ENCODE measurements at regions not wholly inside any gene's neighbourhood (a gene's known extent, or its start where the extent isn't known, plus 50 kb on each side); places are given as distances from the start of the nearest gene placed in this dataset.

DNA sequence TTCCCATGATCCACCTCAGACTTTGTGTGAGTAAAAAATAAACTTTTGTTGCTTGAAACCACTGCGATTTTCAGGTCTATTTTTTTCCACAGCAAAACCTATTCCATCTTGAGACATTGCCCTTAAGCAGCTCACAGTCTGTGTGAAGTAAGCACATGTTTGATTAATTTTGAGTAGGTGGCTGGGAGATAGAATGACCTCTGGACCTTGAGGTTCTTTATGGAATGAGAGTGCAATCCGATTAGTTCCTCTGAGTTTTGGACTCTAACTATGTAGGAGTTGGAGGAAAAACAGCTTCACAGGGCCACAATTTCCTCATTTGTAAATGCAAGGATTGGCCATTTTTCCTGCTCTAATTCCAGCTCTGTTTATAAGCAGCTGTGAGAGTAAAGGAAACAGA is 234.1 kb upstream of the IGFBP7 start:
- Mint-ChIP-seq H3K9me3 (no peaks in the 10 kb centered on the region), H3K4me3 (no peak overlapping the region), H3K27ac (no peak overlapping the region), H3K27me3 (ENCODE audit: insufficient read depth, low read depth, poor library complexity) (no peaks in the 10 kb centered on the region), H3K36me3 (ENCODE audit: low read depth) (no peaks in the 10 kb centered on the region), H3K4me1 (peaks cover 24% of the 10 kb centered on the region)
- Histone ChIP-seq H3K27ac (ENCODE audit: low read depth) (no peak overlapping the region), H3K4me1 (ENCODE audit: insufficient read depth) (peaks cover 27% of the 10 kb centered on the region), H3K79me2 (replicated peaks; ENCODE audit: insufficient read depth) (no peaks in the 10 kb centered on the region), H4K20me1 (replicated peaks; ENCODE audit: insufficient read depth) (no peaks in the 10 kb centered on the region), H3K27me3 (ENCODE audit: insufficient read depth) (no peaks in the 10 kb centered on the region), H3K4me2 (no peak overlapping the region), H3K36me3 (ENCODE audit: insufficient read depth) (no peaks in the 10 kb centered on the region), H3K4me3 (no peak overlapping the region), H3F3A (replicated peaks; ENCODE audit: low read depth) (no peaks in the 10 kb centered on the region), H3K9me2 (ENCODE audit: insufficient read depth) (no peaks in the 10 kb centered on the region), H2AFZ (peak overlapping the region; percentile 53)
- ATAC-seq (no peak), DNase-seq (ENCODE audit: low spot score) (no peak)
- no peak for TF ChIP-seq EZH2phosphoT487 (IDR thresholded peaks at IDR 0.05; ENCODE audit: unreplicated experiment)
- TF ChIP-seq ZNF331 (CRISPR knock-in tag; IDR thresholded peaks at IDR 0.05; ENCODE audit: low read depth), result no peak
- TF ChIP-seq, protein P1, sequence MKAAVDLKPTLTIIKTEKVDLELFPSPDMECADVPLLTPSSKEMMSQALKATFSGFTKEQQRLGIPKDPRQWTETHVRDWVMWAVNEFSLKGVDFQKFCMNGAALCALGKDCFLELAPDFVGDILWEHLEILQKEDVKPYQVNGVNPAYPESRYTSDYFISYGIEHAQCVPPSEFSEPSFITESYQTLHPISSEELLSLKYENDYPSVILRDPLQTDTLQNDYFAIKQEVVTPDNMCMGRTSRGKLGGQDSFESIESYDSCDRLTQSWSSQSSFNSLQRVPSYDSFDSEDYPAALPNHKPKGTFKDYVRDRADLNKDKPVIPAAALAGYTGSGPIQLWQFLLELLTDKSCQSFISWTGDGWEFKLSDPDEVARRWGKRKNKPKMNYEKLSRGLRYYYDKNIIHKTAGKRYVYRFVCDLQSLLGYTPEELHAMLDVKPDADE (IDR thresholded peaks at IDR 0.05), result no peak
- TF ChIP-seq POLR2AphosphoS5 (IDR thresholded peaks at IDR 0.05; ENCODE audit: low read depth), result no peak
- TF ChIP-seq NANOG (IDR thresholded peaks at IDR 0.05; ENCODE audit: borderline replicate concordance), result no peak
- TF ChIP-seq, protein P2, sequence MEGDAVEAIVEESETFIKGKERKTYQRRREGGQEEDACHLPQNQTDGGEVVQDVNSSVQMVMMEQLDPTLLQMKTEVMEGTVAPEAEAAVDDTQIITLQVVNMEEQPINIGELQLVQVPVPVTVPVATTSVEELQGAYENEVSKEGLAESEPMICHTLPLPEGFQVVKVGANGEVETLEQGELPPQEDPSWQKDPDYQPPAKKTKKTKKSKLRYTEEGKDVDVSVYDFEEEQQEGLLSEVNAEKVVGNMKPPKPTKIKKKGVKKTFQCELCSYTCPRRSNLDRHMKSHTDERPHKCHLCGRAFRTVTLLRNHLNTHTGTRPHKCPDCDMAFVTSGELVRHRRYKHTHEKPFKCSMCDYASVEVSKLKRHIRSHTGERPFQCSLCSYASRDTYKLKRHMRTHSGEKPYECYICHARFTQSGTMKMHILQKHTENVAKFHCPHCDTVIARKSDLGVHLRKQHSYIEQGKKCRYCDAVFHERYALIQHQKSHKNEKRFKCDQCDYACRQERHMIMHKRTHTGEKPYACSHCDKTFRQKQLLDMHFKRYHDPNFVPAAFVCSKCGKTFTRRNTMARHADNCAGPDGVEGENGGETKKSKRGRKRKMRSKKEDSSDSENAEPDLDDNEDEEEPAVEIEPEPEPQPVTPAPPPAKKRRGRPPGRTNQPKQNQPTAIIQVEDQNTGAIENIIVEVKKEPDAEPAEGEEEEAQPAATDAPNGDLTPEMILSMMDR (conservative IDR thresholded peaks at IDR 0.05; ENCODE audit: low read depth in 2 of 2), result no peak
- TF ChIP-seq STAT1 (IDR thresholded peaks at IDR 0.05; ENCODE audit: unreplicated experiment), result no peak
- TF ChIP-seq, protein P3, sequence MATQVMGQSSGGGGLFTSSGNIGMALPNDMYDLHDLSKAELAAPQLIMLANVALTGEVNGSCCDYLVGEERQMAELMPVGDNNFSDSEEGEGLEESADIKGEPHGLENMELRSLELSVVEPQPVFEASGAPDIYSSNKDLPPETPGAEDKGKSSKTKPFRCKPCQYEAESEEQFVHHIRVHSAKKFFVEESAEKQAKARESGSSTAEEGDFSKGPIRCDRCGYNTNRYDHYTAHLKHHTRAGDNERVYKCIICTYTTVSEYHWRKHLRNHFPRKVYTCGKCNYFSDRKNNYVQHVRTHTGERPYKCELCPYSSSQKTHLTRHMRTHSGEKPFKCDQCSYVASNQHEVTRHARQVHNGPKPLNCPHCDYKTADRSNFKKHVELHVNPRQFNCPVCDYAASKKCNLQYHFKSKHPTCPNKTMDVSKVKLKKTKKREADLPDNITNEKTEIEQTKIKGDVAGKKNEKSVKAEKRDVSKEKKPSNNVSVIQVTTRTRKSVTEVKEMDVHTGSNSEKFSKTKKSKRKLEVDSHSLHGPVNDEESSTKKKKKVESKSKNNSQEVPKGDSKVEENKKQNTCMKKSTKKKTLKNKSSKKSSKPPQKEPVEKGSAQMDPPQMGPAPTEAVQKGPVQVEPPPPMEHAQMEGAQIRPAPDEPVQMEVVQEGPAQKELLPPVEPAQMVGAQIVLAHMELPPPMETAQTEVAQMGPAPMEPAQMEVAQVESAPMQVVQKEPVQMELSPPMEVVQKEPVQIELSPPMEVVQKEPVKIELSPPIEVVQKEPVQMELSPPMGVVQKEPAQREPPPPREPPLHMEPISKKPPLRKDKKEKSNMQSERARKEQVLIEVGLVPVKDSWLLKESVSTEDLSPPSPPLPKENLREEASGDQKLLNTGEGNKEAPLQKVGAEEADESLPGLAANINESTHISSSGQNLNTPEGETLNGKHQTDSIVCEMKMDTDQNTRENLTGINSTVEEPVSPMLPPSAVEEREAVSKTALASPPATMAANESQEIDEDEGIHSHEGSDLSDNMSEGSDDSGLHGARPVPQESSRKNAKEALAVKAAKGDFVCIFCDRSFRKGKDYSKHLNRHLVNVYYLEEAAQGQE (IDR thresholded peaks at IDR 0.05; ENCODE audit: unreplicated experiment), result no peak
- no peak for TF ChIP-seq EZH2 (IDR thresholded peaks at IDR 0.05; ENCODE audit: low read depth, unreplicated experiment)
- TF ChIP-seq, protein P4, sequence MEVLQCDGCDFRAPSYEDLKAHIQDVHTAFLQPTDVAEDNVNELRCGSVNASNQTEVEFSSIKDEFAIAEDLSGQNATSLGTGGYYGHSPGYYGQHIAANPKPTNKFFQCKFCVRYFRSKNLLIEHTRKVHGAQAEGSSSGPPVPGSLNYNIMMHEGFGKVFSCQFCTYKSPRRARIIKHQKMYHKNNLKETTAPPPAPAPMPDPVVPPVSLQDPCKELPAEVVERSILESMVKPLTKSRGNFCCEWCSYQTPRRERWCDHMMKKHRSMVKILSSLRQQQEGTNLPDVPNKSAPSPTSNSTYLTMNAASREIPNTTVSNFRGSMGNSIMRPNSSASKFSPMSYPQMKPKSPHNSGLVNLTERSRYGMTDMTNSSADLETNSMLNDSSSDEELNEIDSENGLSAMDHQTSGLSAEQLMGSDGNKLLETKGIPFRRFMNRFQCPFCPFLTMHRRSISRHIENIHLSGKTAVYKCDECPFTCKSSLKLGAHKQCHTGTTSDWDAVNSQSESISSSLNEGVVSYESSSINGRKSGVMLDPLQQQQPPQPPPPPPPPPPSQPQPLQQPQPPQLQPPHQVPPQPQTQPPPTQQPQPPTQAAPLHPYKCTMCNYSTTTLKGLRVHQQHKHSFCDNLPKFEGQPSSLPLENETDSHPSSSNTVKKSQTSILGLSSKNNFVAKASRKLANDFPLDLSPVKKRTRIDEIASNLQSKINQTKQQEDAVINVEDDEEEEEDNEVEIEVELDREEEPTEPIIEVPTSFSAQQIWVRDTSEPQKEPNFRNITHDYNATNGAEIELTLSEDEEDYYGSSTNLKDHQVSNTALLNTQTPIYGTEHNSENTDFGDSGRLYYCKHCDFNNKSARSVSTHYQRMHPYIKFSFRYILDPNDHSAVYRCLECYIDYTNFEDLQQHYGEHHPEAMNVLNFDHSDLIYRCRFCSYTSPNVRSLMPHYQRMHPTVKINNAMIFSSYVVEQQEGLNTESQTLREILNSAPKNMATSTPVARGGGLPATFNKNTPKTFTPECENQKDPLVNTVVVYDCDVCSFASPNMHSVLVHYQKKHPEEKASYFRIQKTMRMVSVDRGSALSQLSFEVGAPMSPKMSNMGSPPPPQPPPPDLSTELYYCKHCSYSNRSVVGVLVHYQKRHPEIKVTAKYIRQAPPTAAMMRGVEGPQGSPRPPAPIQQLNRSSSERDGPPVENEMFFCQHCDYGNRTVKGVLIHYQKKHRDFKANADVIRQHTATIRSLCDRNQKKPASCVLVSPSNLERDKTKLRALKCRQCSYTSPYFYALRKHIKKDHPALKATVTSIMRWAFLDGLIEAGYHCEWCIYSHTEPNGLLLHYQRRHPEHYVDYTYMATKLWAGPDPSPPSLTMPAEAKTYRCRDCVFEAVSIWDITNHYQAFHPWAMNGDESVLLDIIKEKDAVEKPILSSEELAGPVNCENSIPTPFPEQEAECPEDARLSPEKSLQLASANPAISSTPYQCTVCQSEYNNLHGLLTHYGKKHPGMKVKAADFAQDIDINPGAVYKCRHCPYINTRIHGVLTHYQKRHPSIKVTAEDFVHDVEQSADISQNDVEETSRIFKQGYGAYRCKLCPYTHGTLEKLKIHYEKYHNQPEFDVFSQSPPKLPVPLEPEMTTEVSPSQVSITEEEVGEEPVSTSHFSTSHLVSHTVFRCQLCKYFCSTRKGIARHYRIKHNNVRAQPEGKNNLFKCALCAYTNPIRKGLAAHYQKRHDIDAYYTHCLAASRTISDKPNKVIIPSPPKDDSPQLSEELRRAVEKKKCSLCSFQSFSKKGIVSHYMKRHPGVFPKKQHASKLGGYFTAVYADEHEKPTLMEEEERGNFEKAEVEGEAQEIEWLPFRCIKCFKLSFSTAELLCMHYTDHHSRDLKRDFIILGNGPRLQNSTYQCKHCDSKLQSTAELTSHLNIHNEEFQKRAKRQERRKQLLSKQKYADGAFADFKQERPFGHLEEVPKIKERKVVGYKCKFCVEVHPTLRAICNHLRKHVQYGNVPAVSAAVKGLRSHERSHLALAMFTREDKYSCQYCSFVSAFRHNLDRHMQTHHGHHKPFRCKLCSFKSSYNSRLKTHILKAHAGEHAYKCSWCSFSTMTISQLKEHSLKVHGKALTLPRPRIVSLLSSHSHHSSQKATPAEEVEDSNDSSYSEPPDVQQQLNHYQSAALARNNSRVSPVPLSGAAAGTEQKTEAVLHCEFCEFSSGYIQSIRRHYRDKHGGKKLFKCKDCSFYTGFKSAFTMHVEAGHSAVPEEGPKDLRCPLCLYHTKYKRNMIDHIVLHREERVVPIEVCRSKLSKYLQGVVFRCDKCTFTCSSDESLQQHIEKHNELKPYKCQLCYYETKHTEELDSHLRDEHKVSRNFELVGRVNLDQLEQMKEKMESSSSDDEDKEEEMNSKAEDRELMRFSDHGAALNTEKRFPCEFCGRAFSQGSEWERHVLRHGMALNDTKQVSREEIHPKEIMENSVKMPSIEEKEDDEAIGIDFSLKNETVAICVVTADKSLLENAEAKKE (CRISPR knock-in tag; IDR thresholded peaks at IDR 0.05), result no peak
- no peak for TF ChIP-seq ZNF114 (CRISPR knock-in tag; IDR thresholded peaks at IDR 0.05)
- TF ChIP-seq CREB1 (CRISPR knock-in tag; IDR thresholded peaks at IDR 0.05; ENCODE audit: low read depth), result no peak
- TF ChIP-seq JUNB (IDR thresholded peaks at IDR 0.05; ENCODE audit: unreplicated experiment), result no peak

Measured in GM23338 (cell line).